ENCODE measurements at regions not wholly inside any gene's neighbourhood (a gene's known extent, or its start where the extent isn't known, plus 50 kb on each side); places are given as distances from the start of the nearest gene placed in this dataset.

GRCh38 chr11:116093481-116094270, 589.5 kb upstream of the CADM1 start (continued):
- no peak for TF ChIP-seq MXD4 (CRISPR knock-in tag; IDR thresholded peaks at IDR 0.05)
- no peak for TF ChIP-seq DNMT3B (CRISPR knock-in tag; conservative IDR thresholded peaks at IDR 0.05)
- TF ChIP-seq NBN (conservative IDR thresholded peaks at IDR 0.05) = no peak
- TF ChIP-seq MNT (IDR thresholded peaks at IDR 0.05) = no peak
- TF ChIP-seq ZNF274 (CRISPR knock-in tag; IDR thresholded peaks at IDR 0.05) = no peak

GRCh38 chr11:116093065-116093464, 588.9 kb upstream of the CADM1 start:
- ChIA-PET POLR2A (no interaction called here), CTCF (ENCODE audit: low intra/inter-chr PET ratio, low total read pairs) (no interaction called here)
- Histone ChIP-seq H3K4me2 (ENCODE audit: low read depth, low read length) (no peak overlapping the region), H3K27ac (ENCODE audit: extremely low read length, insufficient read depth, low read length) (no peak overlapping the region), H4K20me1 (ENCODE audit: insufficient read depth, low read length) (no peaks in the 10 kb centered on the region), H3K36me3 (replicated peaks in 1 of 2; ENCODE audit: control insufficient read depth in 1 of 2, insufficient read depth in 2 of 2, low read length in 2 of 2) (no peaks in the 10 kb centered on the region), H3K9me3 (ENCODE audit: low read length) (no peaks in the 10 kb centered on the region), H3K4me1 (ENCODE audit: insufficient read depth, low read length) (no peaks in the 10 kb centered on the region), H3K4me3 (replicated peaks in 1 of 3; ENCODE audit: insufficient read depth in 1 of 3, low read depth in 2 of 3, low read length in 3 of 3) (no peak overlapping the region), H2AFZ (ENCODE audit: low read length) (no peak overlapping the region), H3K27me3 (ENCODE audit: control insufficient read depth in 1 of 2, insufficient read depth in 2 of 2, low read length in 2 of 2) (peaks cover 0 to 13% of the 10 kb centered on the region in 2 experiments; a peak in 2 of 5 replicates), H3K79me2 (ENCODE audit: insufficient read depth, low read length) (no peaks in the 10 kb centered on the region), H3K9ac (ENCODE audit: insufficient read depth, low read depth, low read length) (no peak overlapping the region)
- BruUV-seq (replicated peaks) = no TSS peak
- intact Hi-C loops (cut with micrococcal nuclease; ENCODE audit: unreplicated experiment) = no loop called here
- DNase-seq (ENCODE audit: low spot score) (no peak), FAIRE-seq (no peak), ATAC-seq (no peak)
- 2% methylated on average over 7 of the region's 7 CpGs for WGBS (ENCODE audit: low lambda C conversion rate)
- in situ Hi-C loops (cut with HindIII; ENCODE audit: extremely low pct_ligation_motif_present, low pct_unique_long_range_greater_than_20kb) = no loop called here
- TF ChIP-seq NFE2L1 (CRISPR knock-in tag; IDR thresholded peaks at IDR 0.05; ENCODE audit: borderline replicate concordance) (no peak), HNF1A (IDR thresholded peaks at IDR 0.05; ENCODE audit: low read depth) (no peak), HNF1A (CRISPR knock-in tag; IDR thresholded peaks at IDR 0.05; ENCODE audit: borderline replicate concordance) (no peak), SIX4 (CRISPR knock-in tag; IDR thresholded peaks at IDR 0.05) (no peak), ZNF292 (CRISPR knock-in tag; IDR thresholded peaks at IDR 0.05; ENCODE audit: borderline replicate concordance, low read depth) (no peak), KLF13 (CRISPR knock-in tag; IDR thresholded peaks at IDR 0.05) (no peak), ZMAT3 (CRISPR knock-in tag; conservative IDR thresholded peaks at IDR 0.05) (no peak), HOXA5 (CRISPR knock-in tag; IDR thresholded peaks at IDR 0.05) (no peak), NFE2 (CRISPR knock-in tag; IDR thresholded peaks at IDR 0.05) (no peak), HIVEP1 (CRISPR knock-in tag; IDR thresholded peaks at IDR 0.05) (no peak), ZNF569 (CRISPR knock-in tag; IDR thresholded peaks at IDR 0.05; ENCODE audit: borderline replicate concordance) (no peak)

All from HepG2 (cell line).